ENCODE measurements at regions not wholly inside any gene's neighbourhood (a gene's known extent, or its start where the extent isn't known, plus 50 kb on each side); places are given as distances from the start of the nearest gene placed in this dataset.

- no peak overlapping the region for H2AFZ ChIP-seq
- H3K27ac ChIP-seq: no peak overlapping the region
- no peak overlapping the region for H3K9ac ChIP-seq
- no peak overlapping the region for H3K4me3 ChIP-seq (ENCODE audit: low read depth, low read length)
- no peaks in the 10 kb centered on the region for H3K36me3 ChIP-seq (ENCODE audit: control insufficient read depth, insufficient read depth, low read length)
- H3K27me3 ChIP-seq (ENCODE audit: control insufficient read depth, insufficient read depth, low read length): no peaks in the 10 kb centered on the region
- no peak overlapping the region for H3K4me2 ChIP-seq (ENCODE audit: low read length)
- no peaks in the 10 kb centered on the region for H3K79me2 ChIP-seq
- no peaks in the 10 kb centered on the region for H3K4me1 ChIP-seq
- H3K9me3 ChIP-seq (ENCODE audit: control insufficient read depth, low read length): no peaks in the 10 kb centered on the region
- TF ChIP-seq CTCF (IDR thresholded peaks at IDR 0.05): no peak
These were observed 428.1 kb upstream of the PDE3A start for GRCh38 chr12:19940267-19940666.

- H3K27me3 ChIP-seq (ENCODE audit: control insufficient read depth, insufficient read depth, low read length): no peaks in the 10 kb centered on the region
- H3K27ac ChIP-seq: no peak overlapping the region
- H3K4me2 ChIP-seq (ENCODE audit: low read length): no peak overlapping the region
- H2AFZ ChIP-seq: no peak overlapping the region
- no peaks in the 10 kb centered on the region for H3K79me2 ChIP-seq
- no peak for TF ChIP-seq CTCF (IDR thresholded peaks at IDR 0.05)
- no peaks in the 10 kb centered on the region for H3K36me3 ChIP-seq (ENCODE audit: control insufficient read depth, insufficient read depth, low read length)
- no peaks in the 10 kb centered on the region for H3K4me1 ChIP-seq
- no peaks in the 10 kb centered on the region for H3K9me3 ChIP-seq (ENCODE audit: control insufficient read depth, low read length)
- no peak overlapping the region for H3K4me3 ChIP-seq (ENCODE audit: low read depth, low read length)
- H3K9ac ChIP-seq: no peak overlapping the region
These were observed 427.2 kb upstream of the PDE3A start for GRCh38 chr12:19941096-19941495.

GRCh38 chr12:19945559-19946435 lies 422.5 kb upstream of the PDE3A start:
- H3K36me3 ChIP-seq (ENCODE audit: control insufficient read depth, insufficient read depth, low read length): no peaks in the 10 kb centered on the region
- no peaks in the 10 kb centered on the region for H3K79me2 ChIP-seq
- no peak overlapping the region for H2AFZ ChIP-seq
- no peak overlapping the region for H3K27ac ChIP-seq
- H3K9me3 ChIP-seq (ENCODE audit: control insufficient read depth, low read length): no peaks in the 10 kb centered on the region
- H3K4me3 ChIP-seq (ENCODE audit: low read depth, low read length): no peak overlapping the region
- no peak for TF ChIP-seq CTCF (IDR thresholded peaks at IDR 0.05)
- H3K9ac ChIP-seq: no peak overlapping the region
- no peak overlapping the region for H3K4me2 ChIP-seq (ENCODE audit: low read length)
- no peaks in the 10 kb centered on the region for H3K4me1 ChIP-seq
- no peaks in the 10 kb centered on the region for H3K27me3 ChIP-seq (ENCODE audit: control insufficient read depth, insufficient read depth, low read length)

GRCh38 chr12:19946550-19946949 lies 421.8 kb upstream of the PDE3A start:
- no peaks in the 10 kb centered on the region for H3K79me2 ChIP-seq
- no peak for TF ChIP-seq CTCF (IDR thresholded peaks at IDR 0.05)
- H2AFZ ChIP-seq: no peak overlapping the region
- H3K9ac ChIP-seq: no peak overlapping the region
- no peaks in the 10 kb centered on the region for H3K36me3 ChIP-seq (ENCODE audit: control insufficient read depth, insufficient read depth, low read length)
- no peak overlapping the region for H3K4me2 ChIP-seq (ENCODE audit: low read length)
- H3K4me3 ChIP-seq (ENCODE audit: low read depth, low read length): no peak overlapping the region
- no peaks in the 10 kb centered on the region for H3K27me3 ChIP-seq (ENCODE audit: control insufficient read depth, insufficient read depth, low read length)
- H3K27ac ChIP-seq: no peak overlapping the region
- H3K9me3 ChIP-seq (ENCODE audit: control insufficient read depth, low read length): no peaks in the 10 kb centered on the region
- no peaks in the 10 kb centered on the region for H3K4me1 ChIP-seq

GRCh38 chr12:19947344-19947743 lies 421.0 kb upstream of the PDE3A start:
- H3K4me1 ChIP-seq: no peaks in the 10 kb centered on the region
- no peak overlapping the region for H3K9ac ChIP-seq
- H3K9me3 ChIP-seq (ENCODE audit: control insufficient read depth, low read length): no peaks in the 10 kb centered on the region
- H3K79me2 ChIP-seq: no peaks in the 10 kb centered on the region
- no peaks in the 10 kb centered on the region for H3K36me3 ChIP-seq (ENCODE audit: control insufficient read depth, insufficient read depth, low read length)
- no peak overlapping the region for H3K27ac ChIP-seq
- H2AFZ ChIP-seq: no peak overlapping the region
- no peak for TF ChIP-seq CTCF (IDR thresholded peaks at IDR 0.05)
- no peak overlapping the region for H3K4me2 ChIP-seq (ENCODE audit: low read length)
- H3K27me3 ChIP-seq (ENCODE audit: control insufficient read depth, insufficient read depth, low read length): no peaks in the 10 kb centered on the region
- H3K4me3 ChIP-seq (ENCODE audit: low read depth, low read length): no peak overlapping the region

Data from parathyroid adenoma (tissue), 2 donors.